ENCODE measurements at regions not wholly inside any gene's neighbourhood (a gene's known extent, or its start where the extent isn't known, plus 50 kb on each side); places are given as distances from the start of the nearest gene placed in this dataset.
A peak's percentile ranks its signal among the peaks of the same experiment; 100 is the strongest.

DNA sequence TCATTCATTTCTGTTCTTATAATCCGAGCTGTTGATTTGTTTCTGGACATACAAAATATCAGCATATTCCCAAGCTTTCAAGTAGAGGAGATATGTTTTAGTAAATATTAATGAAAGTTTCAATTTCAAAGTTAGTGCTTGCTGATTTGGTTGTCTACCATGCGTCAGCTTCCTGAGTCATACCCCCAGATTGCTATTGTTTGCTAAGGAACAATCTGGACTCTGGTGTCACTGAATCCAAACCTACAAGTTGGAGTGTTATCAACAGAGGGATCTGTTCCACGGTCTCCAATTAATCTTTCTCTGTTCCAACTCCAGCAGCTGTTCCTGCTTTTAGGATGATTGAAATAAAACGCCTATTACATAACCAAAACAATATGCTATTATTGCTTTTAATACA is 96.1 kb upstream of the FAM9A start:
- Histone ChIP-seq H3K27ac (no peak overlapping the region), H3K4me1 (no peaks in the 10 kb centered on the region), H3K4me3 (no peak overlapping the region), H3K9me3 (peaks cover 0 to 10% (median 0%) of the 10 kb centered on the region in 12 donors), H3K36me3 (no peaks in the 10 kb centered on the region), H3K27me3 (no peaks in the 10 kb centered on the region)
- DNase-seq (no peak), ATAC-seq (no peak)
- TF ChIP-seq, protein P1, sequence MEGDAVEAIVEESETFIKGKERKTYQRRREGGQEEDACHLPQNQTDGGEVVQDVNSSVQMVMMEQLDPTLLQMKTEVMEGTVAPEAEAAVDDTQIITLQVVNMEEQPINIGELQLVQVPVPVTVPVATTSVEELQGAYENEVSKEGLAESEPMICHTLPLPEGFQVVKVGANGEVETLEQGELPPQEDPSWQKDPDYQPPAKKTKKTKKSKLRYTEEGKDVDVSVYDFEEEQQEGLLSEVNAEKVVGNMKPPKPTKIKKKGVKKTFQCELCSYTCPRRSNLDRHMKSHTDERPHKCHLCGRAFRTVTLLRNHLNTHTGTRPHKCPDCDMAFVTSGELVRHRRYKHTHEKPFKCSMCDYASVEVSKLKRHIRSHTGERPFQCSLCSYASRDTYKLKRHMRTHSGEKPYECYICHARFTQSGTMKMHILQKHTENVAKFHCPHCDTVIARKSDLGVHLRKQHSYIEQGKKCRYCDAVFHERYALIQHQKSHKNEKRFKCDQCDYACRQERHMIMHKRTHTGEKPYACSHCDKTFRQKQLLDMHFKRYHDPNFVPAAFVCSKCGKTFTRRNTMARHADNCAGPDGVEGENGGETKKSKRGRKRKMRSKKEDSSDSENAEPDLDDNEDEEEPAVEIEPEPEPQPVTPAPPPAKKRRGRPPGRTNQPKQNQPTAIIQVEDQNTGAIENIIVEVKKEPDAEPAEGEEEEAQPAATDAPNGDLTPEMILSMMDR (IDR thresholded peaks at IDR 0.05): no peak
- TF ChIP-seq POLR2A (IDR thresholded peaks at IDR 0.05): no peak
- intact Hi-C loops (cut with DNase I): no loop called here
- 63 to 82% (median 72%) methylated on average over 4 of the region's 4 CpGs for WGBS, 4 donors

DNA sequence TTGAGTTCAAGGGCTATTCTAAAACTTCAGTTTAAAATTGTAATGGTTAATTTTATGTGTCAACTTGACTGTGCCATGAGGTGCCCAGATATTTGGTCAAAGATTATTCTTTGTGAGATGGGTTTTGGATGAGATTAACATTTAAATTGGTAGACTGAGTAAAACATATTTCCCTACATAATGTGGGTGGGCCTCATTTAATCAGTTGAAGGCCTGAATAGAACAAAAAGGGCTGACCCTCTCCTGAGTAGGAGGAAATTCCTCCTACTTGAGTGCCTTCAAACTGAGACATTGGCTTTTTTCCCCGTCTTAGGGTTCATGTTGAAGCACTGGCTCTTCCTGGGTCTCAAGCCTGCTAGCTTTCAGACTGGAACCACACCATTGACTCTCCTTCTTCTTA is 89.6 kb upstream of the FAM9A start:
- H3K9me3 ChIP-seq: peaks cover 0 to 19% (median 0%) of the 10 kb centered on the region in 12 donors
- no peak overlapping the region for H3K27ac ChIP-seq
- TF ChIP-seq, protein P1 (IDR thresholded peaks at IDR 0.05): no peak
- no peak for TF ChIP-seq POLR2A (IDR thresholded peaks at IDR 0.05)
- H3K4me3 ChIP-seq: no peak overlapping the region
- 91 to 100% (median 98%) methylated on average over 1 of the region's 1 CpG for WGBS, 4 donors
- DNase-seq (no peak), ATAC-seq (no peak)
- intact Hi-C loops (cut with DNase I): no loop called here
- no peaks in the 10 kb centered on the region for H3K36me3 ChIP-seq
- no peaks in the 10 kb centered on the region for H3K27me3 ChIP-seq
- peaks cover 0 to 6% (median 0%) of the 10 kb centered on the region in 12 donors for H3K4me1 ChIP-seq

DNA sequence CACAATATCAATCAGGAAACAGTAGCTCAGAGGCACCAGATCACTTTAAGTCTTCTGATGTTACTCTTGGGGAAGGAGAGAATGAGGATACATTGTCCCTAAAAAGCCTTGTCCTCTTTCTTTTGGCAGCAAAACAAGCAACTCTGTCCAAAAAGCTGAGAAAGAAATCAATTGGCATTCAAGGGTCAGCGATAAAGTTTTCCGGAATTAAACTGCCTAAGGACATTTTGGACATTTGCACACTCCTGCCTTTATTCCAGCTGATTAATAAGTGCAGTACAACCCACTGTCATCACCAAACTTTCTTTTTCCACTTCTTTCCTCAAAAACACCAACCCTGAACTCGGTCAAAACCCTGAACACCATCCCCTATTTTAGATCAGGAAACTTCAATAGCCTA is 85.8 kb upstream of the FAM9A start:
- WGBS, 4 donors: 22 to 51% (median 47%) methylated on average over 3 of the region's 3 CpGs

DNA sequence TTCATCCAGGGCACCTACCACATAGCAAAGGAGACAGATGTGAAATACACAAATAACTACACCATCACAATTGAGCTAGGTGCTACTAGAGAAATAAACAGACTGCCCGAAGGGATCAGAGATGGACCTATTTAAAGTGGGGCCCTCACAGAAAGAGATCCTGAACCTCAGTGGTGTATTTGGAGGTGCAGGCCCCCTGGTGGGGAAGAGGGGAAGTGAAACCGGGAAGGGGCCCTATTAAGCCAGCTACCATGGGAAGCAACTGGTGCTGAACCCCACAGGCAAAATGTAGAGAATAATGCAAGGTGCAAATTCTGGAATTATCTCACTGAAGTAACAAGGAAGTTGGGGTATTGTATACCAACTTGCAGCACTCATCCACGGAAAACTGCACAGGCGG is 78.6 kb upstream of the FAM9A start:
- WGBS, 4 donors: 53 to 68% (median 59%) methylated on average over 4 of the region's 4 CpGs
- Histone ChIP-seq H3K4me1 (no peaks in the 10 kb centered on the region), H3K9me3 (no peaks in the 10 kb centered on the region), H3K27ac (no peak overlapping the region), H3K4me3 (no peak overlapping the region), H3K27me3 (peaks cover 0 to 19% (median 0%) of the 10 kb centered on the region in 9 donors), H3K36me3 (no peaks in the 10 kb centered on the region)
- ATAC-seq (no peak), DNase-seq (no peak)
- intact Hi-C loops (cut with DNase I): no loop called here
- TF ChIP-seq POLR2A (IDR thresholded peaks at IDR 0.05): no peak
- TF ChIP-seq, protein P1 (IDR thresholded peaks at IDR 0.05): peak in 7 of 12 donors; percentile 16 to 49 (median 27)

More for the DNA sequence above, 85.8 kb upstream of the FAM9A start:
- Histone ChIP-seq H3K4me1 (peaks cover 0 to 6% (median 0%) of the 10 kb centered on the region in 12 donors), H3K27me3 (peaks cover 0 to 14% (median 0%) of the 10 kb centered on the region in 9 donors), H3K4me3 (no peak overlapping the region), H3K9me3 (peaks cover 0 to 7% (median 0%) of the 10 kb centered on the region in 12 donors), H3K36me3 (no peaks in the 10 kb centered on the region), H3K27ac (no peak overlapping the region)
- ATAC-seq: no peak
- no peak for DNase-seq
- intact Hi-C loops (cut with DNase I): no loop called here
- TF ChIP-seq, protein P1 (IDR thresholded peaks at IDR 0.05): no peak
- TF ChIP-seq POLR2A (IDR thresholded peaks at IDR 0.05): no peak
